Pancreas (tissue), 10 donors: ENCODE measurements at regions not wholly inside any gene's neighbourhood (a gene's known extent, or its start where the extent isn't known, plus 50 kb on each side); places are given as distances from the start of the nearest gene placed in this dataset.

Source experiments
- ATAC-seq, 4 donors: fragments of 200-7000 bp; cut with Tn5 transposase; one replicate each; pipeline versions ENCODE4 v1.8.0 to v1.9.1; 2020; ENCODE audit warnings: mild to moderate bottlenecking in 4 of 4, moderate library complexity in 4 of 4
- DNase-seq, 6 donors: peaks; one replicate each; pipeline ENCODE4 v3.0.0-alpha.2; 2020
- FAIRE-seq: peaks from 2 replicates; lab custom pipeline; 2012; peaks lifted over from hg19 to GRCh38; lab: Jason Lieb, UNC
- H3K27ac ChIP-seq, 4 donors: fragments of 200-600 bp; sonication (generic); 1 replicate in 3 of 4; 2 replicates in 1 of 4; pipeline versions ENCODE4 v1.5.0 to v1.8.0; 2020
- H3K27me3 ChIP-seq, 4 donors: fragments of 200-600 bp; one replicate each; pipeline ENCODE4 v1.8.0; 2021
- H3K36me3 ChIP-seq, 3 donors: fragments of 200-600 bp; sonication (generic) in 1 of 3; one replicate each; pipeline versions ENCODE4 v1.5.0 to v1.8.0; 2020 to 2021
- H3K4me1 ChIP-seq, 3 donors: fragments of 200-600 bp; one replicate each; pipeline ENCODE4 v1.8.0; 2021
- H3K4me3 ChIP-seq, 4 donors: fragments of 200-600 bp; sonication (generic) in 2 of 4; one replicate each; pipeline versions ENCODE4 v1.5.0 to v1.8.0; 2020 to 2021
- H3K9me3 ChIP-seq, 4 donors: fragments of 200-600 bp; one replicate each; pipeline ENCODE4 v1.8.0; 2021
- WGBS, 2 donors: extraction: QIAGEN DNeasy Blood & Tissue Kit; methylation state at CpG; one replicate each; pipeline ENCODE4 v1.1.7; 2013; 5-methylcytosine and 5-hydroxymethylcytosine counted together
- intact Hi-C, 3 donors: fragments of 100-400 bp; cut with DNase I; formaldehyde crosslinking; loops; one replicate each; pipeline versions ENCODE4 v1.11.1 to v1.14.2; 2022
- TF ChIP-seq, protein P1 (sequence below), 4 donors: fragments of 200-600 bp; sonication (generic) in 3 of 4; IDR thresholded peaks; one replicate each; pipeline versions ENCODE4 v1.5.0 to v1.8.0; 2021; ENCODE audit warnings: antibody characterized with exemption in 4 of 4
- donor health status: healthy with polysubstance abuse.
- donor health status: DM: no; HTN: no; CAD: no; lungs with moderate emphysema.
- donor health status: DM: no; HTN: no; CAD: no.
- donor health status: control.
- donor health status: control.
- donor health status: Bipolar disorder and iron deficiency.
- donor health status: DM: yes; HTN: yes; CAD: no.
- donor health status: DM: no; HTN: no; CAD: no.
- donor health status: DM: no; HTN: no; CAD: no.
- donor health status: DM: yes; HTN: yes; CAD: no.

DNA sequence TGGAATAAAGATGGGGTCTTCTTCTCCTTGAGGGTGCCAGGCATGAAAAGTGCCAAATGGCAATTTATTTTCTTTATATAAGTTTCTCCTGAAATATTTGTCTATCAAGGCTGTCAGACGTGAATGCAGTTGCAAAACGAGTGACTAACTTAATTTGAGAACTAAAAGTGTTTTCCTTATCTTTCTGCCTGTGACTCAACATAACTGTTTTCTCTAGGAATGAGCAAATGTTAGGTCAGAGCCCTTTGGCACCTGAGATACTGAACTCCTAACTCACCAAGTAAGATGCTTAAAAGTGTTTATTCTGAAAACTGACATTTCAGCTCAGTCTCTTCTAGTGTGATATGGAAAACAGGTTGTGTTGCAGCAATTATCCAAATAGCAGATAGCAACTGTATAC, 197.0 kb downstream of the STK31 start:
- H3K9me3 ChIP-seq, result no peaks in the 10 kb centered on the region
- no peaks in the 10 kb centered on the region for H3K27me3 ChIP-seq
- H3K36me3 ChIP-seq, result no peaks in the 10 kb centered on the region
- H3K4me1 ChIP-seq, result no peaks in the 10 kb centered on the region
- H3K27ac ChIP-seq, result no peak overlapping the region
- TF ChIP-seq, protein P1, sequence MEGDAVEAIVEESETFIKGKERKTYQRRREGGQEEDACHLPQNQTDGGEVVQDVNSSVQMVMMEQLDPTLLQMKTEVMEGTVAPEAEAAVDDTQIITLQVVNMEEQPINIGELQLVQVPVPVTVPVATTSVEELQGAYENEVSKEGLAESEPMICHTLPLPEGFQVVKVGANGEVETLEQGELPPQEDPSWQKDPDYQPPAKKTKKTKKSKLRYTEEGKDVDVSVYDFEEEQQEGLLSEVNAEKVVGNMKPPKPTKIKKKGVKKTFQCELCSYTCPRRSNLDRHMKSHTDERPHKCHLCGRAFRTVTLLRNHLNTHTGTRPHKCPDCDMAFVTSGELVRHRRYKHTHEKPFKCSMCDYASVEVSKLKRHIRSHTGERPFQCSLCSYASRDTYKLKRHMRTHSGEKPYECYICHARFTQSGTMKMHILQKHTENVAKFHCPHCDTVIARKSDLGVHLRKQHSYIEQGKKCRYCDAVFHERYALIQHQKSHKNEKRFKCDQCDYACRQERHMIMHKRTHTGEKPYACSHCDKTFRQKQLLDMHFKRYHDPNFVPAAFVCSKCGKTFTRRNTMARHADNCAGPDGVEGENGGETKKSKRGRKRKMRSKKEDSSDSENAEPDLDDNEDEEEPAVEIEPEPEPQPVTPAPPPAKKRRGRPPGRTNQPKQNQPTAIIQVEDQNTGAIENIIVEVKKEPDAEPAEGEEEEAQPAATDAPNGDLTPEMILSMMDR (IDR thresholded peaks at IDR 0.05), result no peak
- DNase-seq (no peak), ATAC-seq (no peak), FAIRE-seq (no peak)
- intact Hi-C loops, result no loop called here
- 18 to 27% methylated on average over 2 of the region's 2 CpGs for WGBS, 2 donors
- no peak overlapping the region for H3K4me3 ChIP-seq

DNA sequence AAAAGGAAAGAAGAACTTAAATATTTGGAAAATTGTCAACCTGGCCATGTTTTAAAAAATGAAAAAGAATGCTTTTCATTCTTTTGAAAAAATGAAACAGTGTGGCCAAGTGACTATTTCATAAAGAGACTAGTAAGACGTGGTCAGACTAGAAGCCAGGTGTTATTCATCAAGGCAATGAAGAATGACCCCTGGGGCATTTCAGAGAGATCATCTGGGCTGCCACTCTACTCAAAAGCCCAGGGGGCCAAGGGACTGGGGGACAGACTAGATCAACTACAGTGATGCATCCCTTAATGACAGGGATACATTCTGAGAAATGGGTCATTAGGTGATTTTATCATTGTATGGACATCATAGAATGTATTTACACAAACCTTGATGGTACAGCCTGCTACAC, 199.4 kb downstream of the STK31 start:
- DNase-seq, result no peak
- Histone ChIP-seq H3K4me3 (no peak overlapping the region), H3K36me3 (no peaks in the 10 kb centered on the region), H3K9me3 (no peaks in the 10 kb centered on the region), H3K27ac (no peak overlapping the region), H3K27me3 (no peaks in the 10 kb centered on the region), H3K4me1 (no peaks in the 10 kb centered on the region)
- no peak for FAIRE-seq
- intact Hi-C loops, result no loop called here
- TF ChIP-seq, protein P1 (IDR thresholded peaks at IDR 0.05), result no peak
- no peak for ATAC-seq
- 57 to 64% methylated on average over 1 of the region's 1 CpG for WGBS, 2 donors

DNA sequence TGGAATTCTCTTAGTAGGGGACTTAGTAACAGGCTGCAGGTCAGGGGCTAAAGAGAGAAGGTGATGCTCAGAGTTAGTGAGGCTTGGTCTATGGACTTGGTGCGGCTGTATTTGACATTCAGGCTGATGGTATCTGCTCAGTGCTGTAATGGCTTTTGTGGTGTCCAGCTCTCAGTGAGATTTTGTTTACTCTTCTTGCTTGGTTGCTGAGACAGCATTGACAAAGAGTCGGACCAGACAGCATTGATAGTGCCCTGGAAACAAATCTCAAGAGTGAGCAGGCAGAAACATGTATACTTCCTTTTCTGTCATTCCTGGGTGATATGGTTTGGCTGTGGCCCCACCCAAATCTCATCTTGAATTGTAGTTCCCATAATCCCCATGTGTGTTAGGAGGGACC, 202.0 kb downstream of the STK31 start:
- 51 to 52% methylated on average over 2 of the region's 2 CpGs for WGBS, 2 donors
- Histone ChIP-seq H3K27ac (no peak overlapping the region), H3K27me3 (no peaks in the 10 kb centered on the region), H3K4me1 (no peaks in the 10 kb centered on the region), H3K9me3 (no peaks in the 10 kb centered on the region), H3K4me3 (no peak overlapping the region), H3K36me3 (no peaks in the 10 kb centered on the region)
- TF ChIP-seq, protein P1 (IDR thresholded peaks at IDR 0.05), result no peak
- ATAC-seq, result no peak
- FAIRE-seq, result no peak
- DNase-seq, result no peak
- intact Hi-C loops, result no loop called here

DNA sequence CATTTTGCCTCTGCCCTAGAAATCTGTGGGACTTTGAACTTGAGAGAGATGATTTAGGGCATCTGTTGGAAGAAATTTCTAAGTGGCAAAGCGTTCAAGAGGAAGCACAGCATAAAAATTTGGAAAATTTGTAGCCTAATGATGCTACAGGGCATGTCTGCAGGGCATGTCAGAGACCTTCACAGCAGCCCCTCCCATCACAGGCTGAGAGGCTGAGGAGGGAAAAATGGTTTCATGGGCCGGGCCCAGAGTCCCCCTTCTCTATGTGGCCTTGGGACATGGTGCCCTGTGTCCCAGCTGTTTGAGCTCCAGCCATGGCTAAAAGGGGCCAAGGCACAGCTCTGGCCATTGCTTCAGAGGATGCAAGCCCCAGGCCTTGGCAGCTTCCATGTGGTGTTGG, 203.0 kb downstream of the STK31 start:
- TF ChIP-seq, protein P1 (IDR thresholded peaks at IDR 0.05), result no peak
- H3K9me3 ChIP-seq, result no peaks in the 10 kb centered on the region
- no peak for FAIRE-seq

DNA sequence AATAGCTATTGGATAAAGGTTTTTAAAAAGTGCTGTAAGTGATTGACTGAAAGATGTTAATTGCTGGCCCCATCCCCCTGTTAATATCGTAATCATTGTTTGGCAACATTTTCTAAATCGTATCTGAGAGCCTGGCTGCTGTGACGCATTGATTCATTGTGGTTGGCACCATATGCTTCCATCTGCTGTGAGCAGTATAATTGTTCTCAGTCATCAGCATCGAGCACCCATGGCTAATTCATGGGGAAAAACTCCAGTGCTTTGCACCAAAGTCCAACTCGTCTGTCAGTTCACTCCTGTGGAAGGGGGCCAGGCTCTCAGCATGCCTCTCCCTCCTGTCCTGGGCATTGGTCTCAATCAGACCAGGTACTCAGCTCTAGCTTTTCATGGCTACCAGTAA, 205.2 kb downstream of the STK31 start:
- Histone ChIP-seq H3K4me3 (no peak overlapping the region), H3K36me3 (no peaks in the 10 kb centered on the region), H3K9me3 (no peaks in the 10 kb centered on the region), H3K4me1 (no peaks in the 10 kb centered on the region), H3K27ac (no peak overlapping the region), H3K27me3 (no peaks in the 10 kb centered on the region)
- ATAC-seq (peak in 2 of 4 donors; percentile 24 to 27), DNase-seq (no peak), FAIRE-seq (no peak)
- 39 to 41% methylated on average over 5 of the region's 5 CpGs for WGBS, 2 donors
- TF ChIP-seq, protein P1 (IDR thresholded peaks at IDR 0.05), result no peak
- intact Hi-C loops, result no loop called here

More for the DNA sequence above, 203.0 kb downstream of the STK31 start:
- intact Hi-C loops, result no loop called here
- Histone ChIP-seq H3K36me3 (no peaks in the 10 kb centered on the region), H3K4me3 (no peak overlapping the region), H3K27me3 (no peaks in the 10 kb centered on the region), H3K4me1 (no peaks in the 10 kb centered on the region), H3K27ac (no peak overlapping the region)
- ATAC-seq (no peak), DNase-seq (no peak)
- WGBS, 2 donors, result 74 to 78% methylated on average over 2 of the region's 2 CpGs
